Neural cell (in vitro differentiated cells): ENCODE measurements at regions not wholly inside any gene's neighbourhood (a gene's known extent, or its start where the extent isn't known, plus 50 kb on each side); places are given as distances from the start of the nearest gene placed in this dataset.

ENCODE experiments used
- CTCF ChIP-seq: fragments of 450-650 bp; IDR thresholded peaks from 2 replicates; pipeline ENCODE4 v1.5.1; 2014; ENCODE audit warnings: antibody characterized with exemption, mild to moderate bottlenecking, moderate library complexity; ENCODE audit not compliant: poor library complexity, severe bottlenecking
- EP300 ChIP-seq: fragments of 450-650 bp; conservative IDR thresholded peaks from 2 replicates; pipeline ENCODE4 v1.6.1; 2014; ENCODE audit warnings: antibody characterized with exemption, mild to moderate bottlenecking, moderate library complexity; ENCODE audit not compliant: poor library complexity, severe bottlenecking
- EZH2 ChIP-seq: fragments of 200-600, 300-800 bp; shearing (Covaris generic), sonication (generic); IDR thresholded peaks from 2 replicates; pipeline ENCODE4 v1.6.1; 2014; ENCODE audit warnings: antibody characterized with exemption, low read length, borderline replicate concordance, mild to moderate bottlenecking; ENCODE audit not compliant: insufficient read depth, poor library complexity, severe bottlenecking
- POLR2AphosphoS5 ChIP-seq: IDR thresholded peaks from 2 replicates; pipeline ENCODE4 v1.6.1; 2012
- RAD21 ChIP-seq: fragments of 450-650 bp; conservative IDR thresholded peaks from 2 replicates; pipeline ENCODE4 v1.6.1; 2014; ENCODE audit warnings: antibody characterized with exemption, mild to moderate bottlenecking, moderate library complexity
- TAF1 ChIP-seq: IDR thresholded peaks from 2 replicates; pipeline ENCODE4 v1.6.1; 2012; ENCODE audit warnings: low read depth

GRCh38 chr3:118682921-118683320 lies 351.7 kb downstream of the IGSF11 start:
- TF ChIP-seq CTCF, result no peak
- TF ChIP-seq EZH2, result no peak
- TF ChIP-seq RAD21, result no peak
- no peak for TF ChIP-seq TAF1
- no peak for TF ChIP-seq EP300
- TF ChIP-seq POLR2AphosphoS5, result no peak
